Natural killer cell (primary cell): ENCODE measurements at regions not wholly inside any gene's neighbourhood (a gene's known extent, or its start where the extent isn't known, plus 50 kb on each side); places are given as distances from the start of the nearest gene placed in this dataset.

ENCODE experiments used
- ATAC-seq, 3 donors: fragments of 150-1000 bp in 2 of 3; fragments of 200-7000 bp in 1 of 3; cut with Tn5 transposase; 1 replicate in 1 of 3; 2 replicates in 2 of 3; pipeline ENCODE4 v1.10.0; 2021; ENCODE audit warnings: mild to moderate bottlenecking in 2 of 3, moderate library complexity in 2 of 3
- DNase-seq, 2 donors: peaks; one replicate each; pipeline versions ENCODE4 v3.0.0 to v3.0.0-alpha.2; 2013 to 2021; ENCODE audit warnings: mixed read lengths in 1 of 2
- H3K27ac ChIP-seq: one replicate; pipeline ENCODE4 v1.5.1; 2013; ENCODE audit warnings: mild to moderate bottlenecking, low read length
- H3K27me3 ChIP-seq: one replicate; pipeline ENCODE4 v1.6.1; 2013; ENCODE audit warnings: low read length; ENCODE audit not compliant: control insufficient read depth, insufficient read depth
- H3K36me3 ChIP-seq: one replicate; pipeline ENCODE4 v1.6.1; 2013; ENCODE audit warnings: low read length; ENCODE audit not compliant: control insufficient read depth, insufficient read depth
- H3K4me1 ChIP-seq: one replicate; pipeline ENCODE4 v1.6.1; 2013; ENCODE audit warnings: low read length; ENCODE audit not compliant: control insufficient read depth, insufficient read depth
- H3K4me3 ChIP-seq: one replicate; pipeline ENCODE4 v1.5.1; 2013; ENCODE audit warnings: low read length
- H3K9me3 ChIP-seq: one replicate; pipeline ENCODE4 v1.6.1; 2013; ENCODE audit warnings: low read length; ENCODE audit not compliant: control insufficient read depth, insufficient read depth
- H3K27ac Mint-ChIP-seq, 2 donors: one replicate each; pipeline ENCODE4 v1.8.0; 2022; ENCODE audit warnings: mild to moderate bottlenecking in 2 of 2, mixed read lengths in 2 of 2, moderate library complexity in 1 of 2
- H3K27me3 Mint-ChIP-seq, 2 donors: one replicate each; pipeline ENCODE4 v1.8.0; 2022; ENCODE audit warnings: low read depth in 2 of 2, mixed read lengths in 2 of 2
- H3K36me3 Mint-ChIP-seq: one replicate; pipeline ENCODE4 v1.8.0; 2022; ENCODE audit warnings: mixed read lengths
- H3K4me1 Mint-ChIP-seq, 2 donors: one replicate each; pipeline ENCODE4 v1.8.0; 2022; ENCODE audit warnings: mixed read lengths in 2 of 2
- H3K4me3 Mint-ChIP-seq: one replicate; pipeline ENCODE4 v1.8.0; 2022; ENCODE audit warnings: mild to moderate bottlenecking, moderate library complexity, mixed read lengths
- H3K9me3 Mint-ChIP-seq, 2 donors: one replicate each; pipeline ENCODE4 v1.8.0; 2022; ENCODE audit warnings: mixed read lengths in 2 of 2
- CTCF ChIP-seq: fragments of 200-600 bp; IDR thresholded peaks from one replicate; pipeline ENCODE4 v1.8.0; 2022; ENCODE audit warnings: antibody characterized with exemption
- WGBS: methylation state at CpG from one replicate; pipeline ENCODE4 v1.1.7; 2013; ENCODE audit warnings: missing lambda C conversion rate; ENCODE audit not compliant: insufficient coverage; 5-methylcytosine and 5-hydroxymethylcytosine counted together
- intact Hi-C: fragments of 100-400 bp; cut with micrococcal nuclease; formaldehyde crosslinking; loops from one replicate; pipeline ENCODE4 v1.14.2; 2022

GRCh38 chr4:116705466-116705865 lies 379.9 kb downstream of the TRAM1L1 start:
- 96% methylated on average over 32 of the region's 32 CpGs for WGBS
- intact Hi-C loops = no loop called here
- ATAC-seq (no peak), DNase-seq (no peak)
- no peaks in the 10 kb centered on the region for H3K27me3 ChIP-seq
- H3K4me1 Mint-ChIP-seq = no peaks in the 10 kb centered on the region
- no peak overlapping the region for H3K27ac ChIP-seq
- H3K36me3 ChIP-seq = no peaks in the 10 kb centered on the region
- no peak for TF ChIP-seq CTCF
- H3K27me3 Mint-ChIP-seq = no peaks in the 10 kb centered on the region
- H3K4me3 ChIP-seq = no peak overlapping the region
- H3K27ac Mint-ChIP-seq = no peak overlapping the region
- peaks cover 20 to 21% of the 10 kb centered on the region in 2 donors for H3K9me3 Mint-ChIP-seq
- peaks cover 5% of the 10 kb centered on the region for H3K36me3 Mint-ChIP-seq
- no peak overlapping the region for H3K4me3 Mint-ChIP-seq
- H3K9me3 ChIP-seq = peaks cover 22% of the 10 kb centered on the region
- H3K4me1 ChIP-seq = no peaks in the 10 kb centered on the region

GRCh38 chr4:116702949-116703348 lies 382.4 kb downstream of the TRAM1L1 start:
- no peaks in the 10 kb centered on the region for H3K36me3 ChIP-seq
- no peak overlapping the region for H3K27ac ChIP-seq
- H3K27me3 Mint-ChIP-seq = no peaks in the 10 kb centered on the region
- H3K27ac Mint-ChIP-seq = no peak overlapping the region
- H3K4me3 Mint-ChIP-seq = no peak overlapping the region
- no peaks in the 10 kb centered on the region for H3K27me3 ChIP-seq
- no peak for TF ChIP-seq CTCF
- H3K9me3 Mint-ChIP-seq = peaks cover 16% of the 10 kb centered on the region in 2 donors
- intact Hi-C loops = no loop called here
- no peak for DNase-seq
- H3K9me3 ChIP-seq = peaks cover 24% of the 10 kb centered on the region
- peaks cover 5% of the 10 kb centered on the region for H3K36me3 Mint-ChIP-seq
- no peaks in the 10 kb centered on the region for H3K4me1 Mint-ChIP-seq
- ATAC-seq = no peak
- 94% methylated on average over 4 of the region's 4 CpGs for WGBS
- H3K4me1 ChIP-seq = no peaks in the 10 kb centered on the region
- no peak overlapping the region for H3K4me3 ChIP-seq

- H3K27me3 Mint-ChIP-seq = no peaks in the 10 kb centered on the region
- H3K4me3 Mint-ChIP-seq = no peak overlapping the region
- Histone ChIP-seq H3K36me3 (no peaks in the 10 kb centered on the region), H3K4me3 (no peak overlapping the region), H3K27ac (no peak overlapping the region), H3K27me3 (no peaks in the 10 kb centered on the region), H3K9me3 (no peaks in the 10 kb centered on the region), H3K4me1 (no peaks in the 10 kb centered on the region)
- ATAC-seq = no peak
- H3K27ac Mint-ChIP-seq = no peak overlapping the region
- no peaks in the 10 kb centered on the region for H3K36me3 Mint-ChIP-seq
- no CpG with 5 or more reads among the region's 1 CpG for WGBS
- no peaks in the 10 kb centered on the region for H3K4me1 Mint-ChIP-seq
- intact Hi-C loops = no loop called here
- no peak for DNase-seq
- no peak for TF ChIP-seq CTCF
- H3K9me3 Mint-ChIP-seq = peaks cover 2 to 6% of the 10 kb centered on the region in 2 donors
Observed at GRCh38 chr4:116688536-116688935, 396.8 kb downstream of the TRAM1L1 start.

- Mint-ChIP-seq H3K4me3 (no peak overlapping the region), H3K36me3 (no peaks in the 10 kb centered on the region), H3K27me3 (no peaks in the 10 kb centered on the region), H3K9me3 (peaks cover 9 to 18% of the 10 kb centered on the region in 2 donors), H3K27ac (no peak overlapping the region), H3K4me1 (no peaks in the 10 kb centered on the region)
- no peak for TF ChIP-seq CTCF
- H3K36me3 ChIP-seq = no peaks in the 10 kb centered on the region
- H3K27ac ChIP-seq = no peak overlapping the region
- ATAC-seq = no peak
- 36% methylated on average over 2 of the region's 2 CpGs for WGBS
- intact Hi-C loops = no loop called here
- H3K4me3 ChIP-seq = no peak overlapping the region
- H3K9me3 ChIP-seq = no peaks in the 10 kb centered on the region
- no peaks in the 10 kb centered on the region for H3K27me3 ChIP-seq
- DNase-seq = no peak
- H3K4me1 ChIP-seq = no peaks in the 10 kb centered on the region
Observed at GRCh38 chr4:116668190-116668589, 417.2 kb downstream of the TRAM1L1 start.
